ENCODE measurements at regions not wholly inside any gene's neighbourhood (a gene's known extent, or its start where the extent isn't known, plus 50 kb on each side); places are given as distances from the start of the nearest gene placed in this dataset.

DNA sequence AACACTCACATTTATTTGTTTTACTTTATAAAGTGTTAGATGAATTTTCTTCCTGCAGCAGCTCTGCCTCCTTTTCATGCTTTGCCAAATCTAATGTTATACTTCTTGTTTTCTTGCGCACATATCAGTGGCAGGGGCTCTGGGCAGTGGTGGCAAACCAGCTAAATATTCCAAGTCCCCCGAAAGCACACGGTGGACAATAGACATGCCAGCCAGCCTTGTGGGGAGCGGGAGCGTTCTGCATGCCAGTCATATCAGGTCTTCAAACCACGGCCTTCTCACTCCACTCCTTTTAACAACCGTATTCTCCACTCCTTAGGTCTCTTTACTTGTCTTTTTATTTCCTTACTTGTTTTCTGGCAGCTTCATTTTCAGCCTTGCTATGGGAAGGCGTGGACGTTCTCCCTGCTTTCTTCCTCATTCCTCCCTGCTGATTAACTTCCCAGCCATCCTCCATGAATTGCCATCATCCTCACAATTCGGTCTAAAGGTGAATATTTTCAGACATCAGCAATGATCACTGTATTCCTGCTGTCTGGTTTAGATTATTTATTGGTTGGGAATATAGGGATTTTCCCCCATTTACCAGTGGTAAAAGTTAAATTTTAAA, 77.1 kb upstream of the WASF3 start:
- TF ChIP-seq ZC3H11A (IDR thresholded peaks at IDR 0.05) (no peak), RAD21 (conservative IDR thresholded peaks at IDR 0.05 in 1 of 2, IDR thresholded peaks at IDR 0.05 in 1 of 2) (no peak), CHD2 (IDR thresholded peaks at IDR 0.05; ENCODE audit: low read length, partially characterized antibody) (no peak), MYC (IDR thresholded peaks at IDR 0.05; ENCODE audit: borderline replicate concordance, low read length) (no peak), RFX5 (IDR thresholded peaks at IDR 0.05) (no peak), POLR2A (IDR thresholded peaks at IDR 0.05; ENCODE audit: low read length) (no peak), EHF (CRISPR knock-in tag; IDR thresholded peaks at IDR 0.05) (no peak), EHMT2 (IDR thresholded peaks at IDR 0.05; ENCODE audit: low read depth) (no peak), NPAS2 (CRISPR knock-in tag; IDR thresholded peaks at IDR 0.05; ENCODE audit: borderline replicate concordance) (no peak), EP300 (IDR thresholded peaks at IDR 0.05) (no peak), RARB (CRISPR knock-in tag; IDR thresholded peaks at IDR 0.05) (no peak)
- TF ChIP-seq, protein P1, sequence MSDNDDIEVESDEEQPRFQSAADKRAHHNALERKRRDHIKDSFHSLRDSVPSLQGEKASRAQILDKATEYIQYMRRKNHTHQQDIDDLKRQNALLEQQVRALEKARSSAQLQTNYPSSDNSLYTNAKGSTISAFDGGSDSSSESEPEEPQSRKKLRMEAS (IDR thresholded peaks at IDR 0.05), result no peak
- TF ChIP-seq, protein P2, sequence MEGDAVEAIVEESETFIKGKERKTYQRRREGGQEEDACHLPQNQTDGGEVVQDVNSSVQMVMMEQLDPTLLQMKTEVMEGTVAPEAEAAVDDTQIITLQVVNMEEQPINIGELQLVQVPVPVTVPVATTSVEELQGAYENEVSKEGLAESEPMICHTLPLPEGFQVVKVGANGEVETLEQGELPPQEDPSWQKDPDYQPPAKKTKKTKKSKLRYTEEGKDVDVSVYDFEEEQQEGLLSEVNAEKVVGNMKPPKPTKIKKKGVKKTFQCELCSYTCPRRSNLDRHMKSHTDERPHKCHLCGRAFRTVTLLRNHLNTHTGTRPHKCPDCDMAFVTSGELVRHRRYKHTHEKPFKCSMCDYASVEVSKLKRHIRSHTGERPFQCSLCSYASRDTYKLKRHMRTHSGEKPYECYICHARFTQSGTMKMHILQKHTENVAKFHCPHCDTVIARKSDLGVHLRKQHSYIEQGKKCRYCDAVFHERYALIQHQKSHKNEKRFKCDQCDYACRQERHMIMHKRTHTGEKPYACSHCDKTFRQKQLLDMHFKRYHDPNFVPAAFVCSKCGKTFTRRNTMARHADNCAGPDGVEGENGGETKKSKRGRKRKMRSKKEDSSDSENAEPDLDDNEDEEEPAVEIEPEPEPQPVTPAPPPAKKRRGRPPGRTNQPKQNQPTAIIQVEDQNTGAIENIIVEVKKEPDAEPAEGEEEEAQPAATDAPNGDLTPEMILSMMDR (IDR thresholded peaks at IDR 0.05), result no peak
- TF ChIP-seq, protein P3, sequence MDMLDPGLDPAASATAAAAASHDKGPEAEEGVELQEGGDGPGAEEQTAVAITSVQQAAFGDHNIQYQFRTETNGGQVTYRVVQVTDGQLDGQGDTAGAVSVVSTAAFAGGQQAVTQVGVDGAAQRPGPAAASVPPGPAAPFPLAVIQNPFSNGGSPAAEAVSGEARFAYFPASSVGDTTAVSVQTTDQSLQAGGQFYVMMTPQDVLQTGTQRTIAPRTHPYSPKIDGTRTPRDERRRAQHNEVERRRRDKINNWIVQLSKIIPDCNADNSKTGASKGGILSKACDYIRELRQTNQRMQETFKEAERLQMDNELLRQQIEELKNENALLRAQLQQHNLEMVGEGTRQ (IDR thresholded peaks at IDR 0.05), result no peak
